GM23338 (cell line): ENCODE measurements at regions not wholly inside any gene's neighbourhood (a gene's known extent, or its start where the extent isn't known, plus 50 kb on each side); places are given as distances from the start of the nearest gene placed in this dataset.

Experiments
- CTCF ChIP-seq, 2 experiments: fragments of 200-600 bp in 1 of 2; sonication (generic) in 1 of 2; conservative IDR thresholded peaks; 2 replicates each; pipeline versions ENCODE4 v1.5.1 to v1.6.1; 2016 to 2017; ENCODE audit warnings: antibody characterized with exemption in 2 of 2, low read depth in 2 of 2, mild to moderate bottlenecking in 2 of 2, moderate library complexity in 1 of 2
- EZH2phosphoT487 ChIP-seq: fragments of 200-600 bp; sonication (generic); IDR thresholded peaks from one replicate; pipeline ENCODE4 v1.8.1; 2018; ENCODE audit warnings: antibody characterized with exemption; ENCODE audit not compliant: unreplicated experiment
- POLR2AphosphoS5 ChIP-seq: IDR thresholded peaks from 2 replicates; pipeline ENCODE4 v1.6.1; 2016; ENCODE audit warnings: antibody characterized with exemption, low read depth
- REST ChIP-seq: IDR thresholded peaks from one replicate; pipeline ENCODE4 v1.6.1; 2018; ENCODE audit warnings: antibody characterized with exemption; ENCODE audit not compliant: unreplicated experiment

GRCh38 chr7:131225619-131226513, 101.8 kb upstream of the MKLN1 start:
- TF ChIP-seq CTCF (conservative IDR thresholded peaks at IDR 0.05; ENCODE audit: low read depth in 2 of 2) = no peak
- no peak for TF ChIP-seq REST
- no peak for TF ChIP-seq EZH2phosphoT487
- no peak for TF ChIP-seq POLR2AphosphoS5
